ENCODE measurements at regions not wholly inside any gene's neighbourhood (a gene's known extent, or its start where the extent isn't known, plus 50 kb on each side); places are given as distances from the start of the nearest gene placed in this dataset.

- H3K4me1 ChIP-seq (ENCODE audit: control insufficient read depth in 1 of 2, low read depth in 2 of 2), result peaks cover 20 to 46% of the 10 kb centered on the region in 2 donors
- no peak overlapping the region for H3K27ac ChIP-seq
- no peak for TF ChIP-seq CTCF (IDR thresholded peaks at IDR 0.05)
- H3K27me3 ChIP-seq (replicated peaks; ENCODE audit: insufficient read depth), result no peaks in the 10 kb centered on the region
- no peak overlapping the region for H3K4me3 ChIP-seq
- ATAC-seq (ENCODE audit: insufficient number of reproducible peaks, low FRiP score, low read depth) (no peak), DNase-seq (ENCODE audit: low spot score) (no peak)
- no peaks in the 10 kb centered on the region for H3K9me3 ChIP-seq
- H3K36me3 ChIP-seq, result no peaks in the 10 kb centered on the region
These were observed 153.2 kb downstream of the HAUS1 start for GRCh38 chr18:46257366-46257765.

GRCh38 chr18:46260016-46260878 lies 156.1 kb downstream of the HAUS1 start:
- no peaks in the 10 kb centered on the region for H3K27me3 ChIP-seq (replicated peaks; ENCODE audit: insufficient read depth)
- DNase-seq (ENCODE audit: low spot score), result no peak
- no peaks in the 10 kb centered on the region for H3K9me3 ChIP-seq
- TF ChIP-seq CTCF (IDR thresholded peaks at IDR 0.05), result no peak
- H3K4me3 ChIP-seq, result no peak overlapping the region
- peak overlapping the region; percentile 42 to 61 for H3K27ac ChIP-seq
- peak; percentile 31 for ATAC-seq (ENCODE audit: insufficient number of reproducible peaks, low FRiP score, low read depth)
- H3K4me1 ChIP-seq (ENCODE audit: control insufficient read depth in 1 of 2, low read depth in 2 of 2), result peaks cover 4 to 24% of the 10 kb centered on the region in 2 donors
- H3K36me3 ChIP-seq, result no peaks in the 10 kb centered on the region

GRCh38 chr18:46260879-46261143 lies 156.6 kb downstream of the HAUS1 start:
- H3K36me3 ChIP-seq, result no peaks in the 10 kb centered on the region
- TF ChIP-seq CTCF (IDR thresholded peaks at IDR 0.05), result no peak
- DNase-seq (ENCODE audit: low spot score) (no peak), ATAC-seq (ENCODE audit: insufficient number of reproducible peaks, low FRiP score, low read depth) (no peak)
- H3K9me3 ChIP-seq, result no peaks in the 10 kb centered on the region
- H3K27me3 ChIP-seq (replicated peaks; ENCODE audit: insufficient read depth), result no peaks in the 10 kb centered on the region
- H3K4me3 ChIP-seq, result no peak overlapping the region
- H3K4me1 ChIP-seq (ENCODE audit: control insufficient read depth in 1 of 2, low read depth in 2 of 2), result peaks cover 4 to 24% of the 10 kb centered on the region in 2 donors
- H3K27ac ChIP-seq, result peak overlapping the region in 1 of 2 donors; percentile 61

- TF ChIP-seq CTCF (IDR thresholded peaks at IDR 0.05), result no peak
- no peak for DNase-seq (ENCODE audit: low spot score)
- H3K4me1 ChIP-seq (ENCODE audit: control insufficient read depth in 1 of 2, low read depth in 2 of 2), result peaks cover 4 to 24% of the 10 kb centered on the region in 2 donors
These were observed 157.6 kb downstream of the HAUS1 start for GRCh38 chr18:46261799-46262198.

GRCh38 chr18:46262856-46263255 lies 158.7 kb downstream of the HAUS1 start:
- H3K4me3 ChIP-seq, result no peak overlapping the region
- H3K27me3 ChIP-seq (replicated peaks; ENCODE audit: insufficient read depth), result no peaks in the 10 kb centered on the region
- no peaks in the 10 kb centered on the region for H3K36me3 ChIP-seq
- ATAC-seq (ENCODE audit: insufficient number of reproducible peaks, low FRiP score, low read depth) (no peak), DNase-seq (ENCODE audit: low spot score) (no peak)
- TF ChIP-seq CTCF (IDR thresholded peaks at IDR 0.05), result no peak
- H3K4me1 ChIP-seq (ENCODE audit: control insufficient read depth in 1 of 2, low read depth in 2 of 2), result peaks cover 4 to 24% of the 10 kb centered on the region in 2 donors
- no peak overlapping the region for H3K27ac ChIP-seq
- no peaks in the 10 kb centered on the region for H3K9me3 ChIP-seq

More at GRCh38 chr18:46261799-46262198, 157.6 kb downstream of the HAUS1 start:
- H3K4me3 ChIP-seq, result no peak overlapping the region
- H3K9me3 ChIP-seq, result no peaks in the 10 kb centered on the region
- no peak overlapping the region for H3K27ac ChIP-seq
- H3K36me3 ChIP-seq, result no peaks in the 10 kb centered on the region
- H3K27me3 ChIP-seq (replicated peaks; ENCODE audit: insufficient read depth), result no peaks in the 10 kb centered on the region
- ATAC-seq (ENCODE audit: insufficient number of reproducible peaks, low FRiP score, low read depth), result no peak
